ENCODE measurements at regions not wholly inside any gene's neighbourhood (a gene's known extent, or its start where the extent isn't known, plus 50 kb on each side); places are given as distances from the start of the nearest gene placed in this dataset.

- ATAC-seq = no peak
- H3K36me3 Mint-ChIP-seq (ENCODE audit: low read depth) = no peaks in the 10 kb centered on the region
- no peak overlapping the region for H3K27ac Mint-ChIP-seq
- H3K27me3 Mint-ChIP-seq = no peaks in the 10 kb centered on the region
- no peak overlapping the region for H3K4me3 Mint-ChIP-seq
- H3K4me1 Mint-ChIP-seq = no peaks in the 10 kb centered on the region
- no peaks in the 10 kb centered on the region for H3K9me3 ChIP-seq (ENCODE audit: control insufficient read depth, low read length, poor library complexity, severe bottlenecking)
- DNase-seq = no peak
Observed at GRCh38 chr15:97706059-97706458, 254.4 kb upstream of the ARRDC4 start.

GRCh38 chr15:97708252-97708651, 252.3 kb upstream of the ARRDC4 start:
- Mint-ChIP-seq H3K27ac (no peak overlapping the region), H3K4me3 (no peak overlapping the region), H3K27me3 (no peaks in the 10 kb centered on the region), H3K36me3 (ENCODE audit: low read depth) (no peaks in the 10 kb centered on the region), H3K4me1 (no peaks in the 10 kb centered on the region)
- H3K9me3 ChIP-seq (ENCODE audit: control insufficient read depth, low read length, poor library complexity, severe bottlenecking) = no peaks in the 10 kb centered on the region
- ATAC-seq (no peak), DNase-seq (no peak)

GRCh38 chr15:97712530-97712929, 248.0 kb upstream of the ARRDC4 start:
- H3K4me3 Mint-ChIP-seq = no peak overlapping the region
- no peaks in the 10 kb centered on the region for H3K27me3 Mint-ChIP-seq
- no peaks in the 10 kb centered on the region for H3K4me1 Mint-ChIP-seq
- no peaks in the 10 kb centered on the region for H3K9me3 ChIP-seq (ENCODE audit: control insufficient read depth, low read length, poor library complexity, severe bottlenecking)
- ATAC-seq = no peak
- H3K36me3 Mint-ChIP-seq (ENCODE audit: low read depth) = no peaks in the 10 kb centered on the region
- DNase-seq = no peak
- H3K27ac Mint-ChIP-seq = no peak overlapping the region

DNA sequence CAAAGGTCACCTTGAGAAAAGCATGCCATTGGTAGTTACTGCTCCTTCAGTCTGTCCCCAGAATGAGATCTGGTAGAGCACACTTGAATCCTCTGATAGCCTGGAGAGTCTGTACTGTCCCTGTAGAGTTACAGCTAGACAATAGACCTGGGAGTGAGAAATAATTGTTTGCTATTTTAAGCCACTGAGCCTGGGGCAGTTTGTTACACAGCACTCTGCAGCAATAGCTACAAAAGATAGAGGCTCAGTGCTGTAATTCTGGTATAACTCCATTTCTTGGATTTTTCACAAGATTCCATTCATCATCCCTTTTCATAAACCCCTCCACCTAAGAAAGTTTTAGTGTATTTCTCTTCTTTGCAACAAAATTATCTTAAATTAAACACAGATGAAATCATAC, 242.7 kb upstream of the ARRDC4 start:
- Mint-ChIP-seq H3K27ac (no peak overlapping the region), H3K4me1 (no peaks in the 10 kb centered on the region), H3K27me3 (no peaks in the 10 kb centered on the region), H3K36me3 (ENCODE audit: low read depth) (no peaks in the 10 kb centered on the region), H3K4me3 (no peak overlapping the region)
- DNase-seq (no peak), ATAC-seq (no peak)
- H3K9me3 ChIP-seq (ENCODE audit: control insufficient read depth, low read length, poor library complexity, severe bottlenecking) = no peaks in the 10 kb centered on the region

- H3K4me3 Mint-ChIP-seq = no peak overlapping the region
- no peak for DNase-seq
- no peaks in the 10 kb centered on the region for H3K9me3 ChIP-seq (ENCODE audit: control insufficient read depth, low read length, poor library complexity, severe bottlenecking)
- H3K4me1 Mint-ChIP-seq = no peaks in the 10 kb centered on the region
- no peak for ATAC-seq
- no peaks in the 10 kb centered on the region for H3K27me3 Mint-ChIP-seq
- H3K27ac Mint-ChIP-seq = no peak overlapping the region
- no peaks in the 10 kb centered on the region for H3K36me3 Mint-ChIP-seq (ENCODE audit: low read depth)
Observed at GRCh38 chr15:97718509-97718908, 242.0 kb upstream of the ARRDC4 start.

DNA sequence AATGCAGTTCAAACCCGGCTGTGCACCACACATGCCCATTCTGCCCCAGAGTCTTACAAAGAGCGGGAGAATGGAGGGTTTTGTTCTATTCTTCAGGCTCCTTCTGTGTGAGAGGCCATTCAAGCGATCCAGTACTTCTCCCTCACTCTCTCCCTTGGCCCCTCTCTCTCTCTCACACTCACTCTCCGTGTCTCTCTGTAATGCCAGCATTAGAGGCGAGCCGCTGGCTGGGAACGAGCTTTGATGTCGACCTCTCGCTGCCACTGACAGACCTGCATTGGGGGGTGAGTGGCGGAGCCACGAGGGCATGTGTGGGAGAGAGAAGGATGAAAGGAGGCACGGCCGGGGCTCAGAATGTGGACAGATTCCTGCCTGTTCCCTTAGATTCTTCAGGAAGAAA, 231.7 kb upstream of the ARRDC4 start:
- Mint-ChIP-seq H3K36me3 (ENCODE audit: low read depth) (no peaks in the 10 kb centered on the region), H3K4me1 (no peaks in the 10 kb centered on the region), H3K4me3 (no peak overlapping the region), H3K27me3 (no peaks in the 10 kb centered on the region), H3K27ac (no peak overlapping the region)
- no peaks in the 10 kb centered on the region for H3K9me3 ChIP-seq (ENCODE audit: control insufficient read depth, low read length, poor library complexity, severe bottlenecking)
- DNase-seq (no peak), ATAC-seq (no peak)

DNA sequence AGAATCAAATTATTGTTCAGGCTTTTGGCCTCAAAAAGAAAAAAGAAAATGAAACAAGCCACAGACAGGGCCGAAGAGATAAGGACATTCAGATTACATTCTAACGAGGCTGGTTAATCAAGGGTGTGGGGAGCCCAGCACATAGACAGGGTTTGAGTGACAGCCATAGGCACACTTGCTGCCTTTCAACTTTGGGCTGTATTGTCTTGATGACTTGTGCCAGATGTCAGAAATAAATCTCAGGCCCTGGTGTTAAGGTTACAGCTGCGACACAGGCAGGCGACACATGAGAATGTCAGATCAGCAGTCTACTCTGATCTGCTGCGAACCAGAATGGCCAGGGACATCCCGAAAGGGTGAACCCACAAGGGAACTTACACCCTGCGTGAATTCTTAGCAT, 231.2 kb upstream of the ARRDC4 start:
- H3K36me3 Mint-ChIP-seq (ENCODE audit: low read depth) = no peaks in the 10 kb centered on the region
- no peak for ATAC-seq
- H3K9me3 ChIP-seq (ENCODE audit: control insufficient read depth, low read length, poor library complexity, severe bottlenecking) = no peaks in the 10 kb centered on the region
- no peak for DNase-seq
- H3K27me3 Mint-ChIP-seq = no peaks in the 10 kb centered on the region
- no peak overlapping the region for H3K4me3 Mint-ChIP-seq
- no peak overlapping the region for H3K27ac Mint-ChIP-seq
- H3K4me1 Mint-ChIP-seq = no peaks in the 10 kb centered on the region

DNA sequence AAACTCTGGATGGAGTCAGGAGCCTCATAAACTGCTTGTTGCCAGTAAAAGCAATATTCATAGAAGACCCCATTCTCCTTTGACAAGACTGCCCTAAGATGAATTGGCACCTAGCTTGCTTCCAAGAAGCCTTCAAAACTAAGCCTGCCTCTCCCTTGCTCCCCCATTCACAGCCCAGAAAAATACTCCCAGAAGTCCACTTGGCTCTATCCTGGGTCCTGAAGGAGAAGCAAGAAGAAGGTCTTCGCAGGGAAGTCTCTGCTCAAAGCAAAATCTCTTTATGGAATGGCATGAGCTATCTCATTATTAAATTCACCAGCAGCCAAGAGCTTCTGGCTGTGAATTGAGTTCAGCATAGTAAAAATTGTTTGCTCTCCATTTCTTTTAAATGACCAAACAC, 230.2 kb upstream of the ARRDC4 start:
- H3K4me3 Mint-ChIP-seq = no peak overlapping the region
- DNase-seq = no peak
- H3K36me3 Mint-ChIP-seq (ENCODE audit: low read depth) = no peaks in the 10 kb centered on the region
- no peaks in the 10 kb centered on the region for H3K4me1 Mint-ChIP-seq
- no peak overlapping the region for H3K27ac Mint-ChIP-seq
- H3K27me3 Mint-ChIP-seq = no peaks in the 10 kb centered on the region
- no peak for ATAC-seq
- H3K9me3 ChIP-seq (ENCODE audit: control insufficient read depth, low read length, poor library complexity, severe bottlenecking) = no peaks in the 10 kb centered on the region

GRCh38 chr15:97731859-97732258, 228.6 kb upstream of the ARRDC4 start:
- no peaks in the 10 kb centered on the region for H3K27me3 Mint-ChIP-seq
- no peaks in the 10 kb centered on the region for H3K4me1 Mint-ChIP-seq
- no peak for DNase-seq
- no peaks in the 10 kb centered on the region for H3K9me3 ChIP-seq (ENCODE audit: control insufficient read depth, low read length, poor library complexity, severe bottlenecking)
- no peak overlapping the region for H3K4me3 Mint-ChIP-seq
- no peak for ATAC-seq
- no peaks in the 10 kb centered on the region for H3K36me3 Mint-ChIP-seq (ENCODE audit: low read depth)
- H3K27ac Mint-ChIP-seq = no peak overlapping the region

GRCh38 chr15:97733373-97733772, 227.1 kb upstream of the ARRDC4 start:
- H3K27me3 Mint-ChIP-seq = no peaks in the 10 kb centered on the region
- no peaks in the 10 kb centered on the region for H3K9me3 ChIP-seq (ENCODE audit: control insufficient read depth, low read length, poor library complexity, severe bottlenecking)
- no peaks in the 10 kb centered on the region for H3K36me3 Mint-ChIP-seq (ENCODE audit: low read depth)
- DNase-seq = no peak
- no peak overlapping the region for H3K27ac Mint-ChIP-seq
- no peak for ATAC-seq
- no peaks in the 10 kb centered on the region for H3K4me1 Mint-ChIP-seq
- H3K4me3 Mint-ChIP-seq = no peak overlapping the region

- no peak overlapping the region for H3K27ac Mint-ChIP-seq
- ATAC-seq (no peak), DNase-seq (no peak)
- H3K4me1 Mint-ChIP-seq = no peaks in the 10 kb centered on the region
- no peaks in the 10 kb centered on the region for H3K36me3 Mint-ChIP-seq (ENCODE audit: low read depth)
- no peaks in the 10 kb centered on the region for H3K9me3 ChIP-seq (ENCODE audit: control insufficient read depth, low read length, poor library complexity, severe bottlenecking)
- no peak overlapping the region for H3K4me3 Mint-ChIP-seq
- no peaks in the 10 kb centered on the region for H3K27me3 Mint-ChIP-seq
Observed at GRCh38 chr15:97736748-97737147, 223.8 kb upstream of the ARRDC4 start.

GRCh38 chr15:97745481-97746071, 214.9 kb upstream of the ARRDC4 start:
- Mint-ChIP-seq H3K27ac (no peak overlapping the region), H3K36me3 (ENCODE audit: low read depth) (no peaks in the 10 kb centered on the region), H3K4me1 (peaks cover 2% of the 10 kb centered on the region), H3K27me3 (no peaks in the 10 kb centered on the region), H3K4me3 (no peak overlapping the region)
- ATAC-seq = no peak
- DNase-seq = no peak
- H3K9me3 ChIP-seq (ENCODE audit: control insufficient read depth, low read length, poor library complexity, severe bottlenecking) = no peaks in the 10 kb centered on the region

DNA sequence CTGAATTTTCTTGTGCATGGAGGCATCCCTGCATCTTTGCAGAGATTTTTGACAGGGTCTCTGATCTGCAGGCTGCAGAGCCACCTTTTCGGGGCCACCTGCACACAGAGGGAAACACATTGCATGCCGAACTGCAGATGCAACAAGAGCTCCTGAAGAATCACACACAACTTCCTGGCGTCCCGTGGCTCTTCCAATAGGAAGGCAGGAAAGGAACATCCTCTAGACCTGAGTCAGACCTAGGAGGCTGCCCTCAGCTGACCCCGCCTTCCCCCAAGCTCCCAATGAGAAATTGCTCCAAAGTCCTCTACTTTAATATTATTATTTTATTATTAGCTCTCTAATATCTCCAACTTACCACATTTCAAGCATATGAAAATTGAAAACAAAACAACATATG, 213.2 kb upstream of the ARRDC4 start:
- no peak overlapping the region for H3K4me3 Mint-ChIP-seq

DNA sequence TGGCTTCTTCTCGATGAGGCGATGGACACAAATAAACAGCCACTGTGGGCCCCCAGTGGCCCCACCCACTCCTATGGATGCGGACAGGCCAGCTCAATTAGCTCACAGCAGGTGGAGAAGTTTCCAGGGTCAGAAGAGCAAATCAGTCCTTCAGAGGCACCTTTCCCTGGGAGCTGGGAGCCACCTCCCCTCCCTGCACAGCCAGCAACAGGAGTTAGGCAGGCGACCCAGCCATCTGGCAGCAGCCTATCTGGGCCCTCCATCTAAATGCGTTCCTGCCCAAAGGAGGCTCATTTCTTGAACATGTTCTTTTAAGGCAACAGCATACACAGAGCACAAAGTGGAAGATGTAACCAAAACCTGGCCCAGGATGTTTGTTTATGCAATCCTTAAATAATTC, 211.9 kb upstream of the ARRDC4 start:
- H3K9me3 ChIP-seq (ENCODE audit: control insufficient read depth, low read length, poor library complexity, severe bottlenecking) = no peaks in the 10 kb centered on the region
- H3K4me1 Mint-ChIP-seq = peaks cover 2% of the 10 kb centered on the region
- no peak overlapping the region for H3K27ac Mint-ChIP-seq
- H3K27me3 Mint-ChIP-seq = peaks cover 12% of the 10 kb centered on the region
- no peak for ATAC-seq
- H3K36me3 Mint-ChIP-seq (ENCODE audit: low read depth) = no peaks in the 10 kb centered on the region
- no peak overlapping the region for H3K4me3 Mint-ChIP-seq
- DNase-seq = no peak

More for the DNA sequence above, 213.2 kb upstream of the ARRDC4 start:
- peaks cover 2% of the 10 kb centered on the region for H3K4me1 Mint-ChIP-seq
- H3K9me3 ChIP-seq (ENCODE audit: control insufficient read depth, low read length, poor library complexity, severe bottlenecking) = no peaks in the 10 kb centered on the region
- ATAC-seq = no peak
- no peaks in the 10 kb centered on the region for H3K36me3 Mint-ChIP-seq (ENCODE audit: low read depth)
- DNase-seq = no peak
- H3K27me3 Mint-ChIP-seq = peaks cover 12% of the 10 kb centered on the region
- H3K27ac Mint-ChIP-seq = no peak overlapping the region
